ENCODE measurements at regions not wholly inside any gene's neighbourhood (a gene's known extent, or its start where the extent isn't known, plus 50 kb on each side); places are given as distances from the start of the nearest gene placed in this dataset.

DNA sequence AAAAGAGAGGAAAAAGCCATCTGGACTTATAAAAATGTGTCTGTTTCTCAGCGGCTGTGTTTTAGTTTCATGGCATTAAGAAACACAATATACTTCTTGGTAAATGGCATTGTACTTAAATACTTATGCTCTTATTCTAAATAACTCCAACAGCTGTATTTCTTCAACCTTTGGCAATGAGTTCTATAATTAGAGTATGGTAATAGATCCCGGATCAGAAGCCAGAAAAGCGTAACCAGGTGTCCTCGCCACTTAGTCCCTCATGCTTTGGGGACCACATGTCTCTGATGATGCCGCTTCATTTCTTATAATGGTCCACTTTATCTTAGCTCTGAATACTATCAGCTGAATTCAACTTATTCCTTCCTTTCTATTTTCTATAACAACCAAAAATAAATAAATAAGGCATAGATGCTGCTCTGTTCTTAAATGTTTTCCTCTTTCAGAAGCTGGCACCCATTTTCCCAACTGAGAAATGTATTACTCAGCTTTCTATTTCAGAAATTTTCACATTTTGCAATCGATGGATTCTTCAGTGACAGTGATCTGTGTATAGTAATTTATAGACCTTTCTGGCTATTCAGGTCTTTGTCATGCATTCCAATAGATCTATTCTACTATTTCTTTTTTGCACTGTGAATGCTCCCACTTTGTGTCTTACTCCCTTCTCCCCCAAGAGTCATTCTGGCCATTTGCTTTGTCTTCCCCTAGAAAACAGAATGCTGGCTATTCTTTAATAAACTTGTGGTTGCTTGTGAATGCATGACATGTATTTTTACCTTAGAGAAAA lies 87.6 kb upstream of the KBTBD8 start:
- DNase-seq (ENCODE audit: low read depth) = no peak
- TF ChIP-seq, protein P1, sequence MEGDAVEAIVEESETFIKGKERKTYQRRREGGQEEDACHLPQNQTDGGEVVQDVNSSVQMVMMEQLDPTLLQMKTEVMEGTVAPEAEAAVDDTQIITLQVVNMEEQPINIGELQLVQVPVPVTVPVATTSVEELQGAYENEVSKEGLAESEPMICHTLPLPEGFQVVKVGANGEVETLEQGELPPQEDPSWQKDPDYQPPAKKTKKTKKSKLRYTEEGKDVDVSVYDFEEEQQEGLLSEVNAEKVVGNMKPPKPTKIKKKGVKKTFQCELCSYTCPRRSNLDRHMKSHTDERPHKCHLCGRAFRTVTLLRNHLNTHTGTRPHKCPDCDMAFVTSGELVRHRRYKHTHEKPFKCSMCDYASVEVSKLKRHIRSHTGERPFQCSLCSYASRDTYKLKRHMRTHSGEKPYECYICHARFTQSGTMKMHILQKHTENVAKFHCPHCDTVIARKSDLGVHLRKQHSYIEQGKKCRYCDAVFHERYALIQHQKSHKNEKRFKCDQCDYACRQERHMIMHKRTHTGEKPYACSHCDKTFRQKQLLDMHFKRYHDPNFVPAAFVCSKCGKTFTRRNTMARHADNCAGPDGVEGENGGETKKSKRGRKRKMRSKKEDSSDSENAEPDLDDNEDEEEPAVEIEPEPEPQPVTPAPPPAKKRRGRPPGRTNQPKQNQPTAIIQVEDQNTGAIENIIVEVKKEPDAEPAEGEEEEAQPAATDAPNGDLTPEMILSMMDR (conservative IDR thresholded peaks at IDR 0.05; ENCODE audit: low read length) = no peak
- no peak overlapping the region for H3K4me3 ChIP-seq (ENCODE audit: low read length)

DNA sequence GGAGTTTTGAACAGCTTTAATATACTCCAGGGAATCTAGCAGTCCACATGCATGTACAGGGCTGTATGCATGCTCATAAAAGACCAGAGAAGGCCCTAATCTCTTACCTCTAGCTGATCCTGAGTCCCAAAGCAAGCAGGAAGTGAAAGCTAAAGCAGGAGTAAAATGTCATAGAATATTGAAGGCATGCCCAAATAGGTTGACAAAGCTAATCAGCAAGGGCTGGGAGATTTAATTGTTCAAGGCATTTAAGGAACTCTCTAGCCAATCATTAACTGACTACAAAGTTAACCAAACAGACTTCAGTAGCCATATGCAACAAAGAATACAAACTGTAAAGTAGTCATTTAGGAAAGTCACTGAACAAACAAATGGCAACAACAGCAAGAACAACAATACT lies 85.8 kb upstream of the KBTBD8 start:
- TF ChIP-seq, protein P1 (conservative IDR thresholded peaks at IDR 0.05; ENCODE audit: low read length) = no peak
- no peak overlapping the region for H3K4me3 ChIP-seq (ENCODE audit: low read length)
- DNase-seq (ENCODE audit: low read depth) = no peak

DNA sequence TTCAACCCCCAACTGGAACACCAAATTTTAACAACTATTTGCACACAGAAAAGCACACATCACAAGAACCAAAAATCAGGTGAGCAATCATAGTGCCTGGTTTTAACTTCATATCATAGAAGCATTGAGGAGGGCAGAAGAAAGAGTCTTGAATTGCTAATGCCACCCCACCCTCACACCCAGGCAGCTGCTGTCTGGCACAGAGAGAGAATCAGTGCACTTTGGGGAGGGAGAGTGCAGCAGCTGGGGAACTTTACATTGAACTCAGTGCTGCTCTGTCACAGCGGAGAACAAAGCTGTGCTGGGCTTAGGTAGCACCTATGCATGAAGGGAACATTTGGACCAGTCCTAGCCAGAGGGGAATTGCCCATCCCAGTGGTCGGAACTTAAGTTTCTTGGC lies 76.0 kb upstream of the KBTBD8 start:
- DNase-seq (ENCODE audit: low read depth) = no peak
- H3K4me3 ChIP-seq (ENCODE audit: low read length) = no peak overlapping the region
- TF ChIP-seq, protein P1 (conservative IDR thresholded peaks at IDR 0.05; ENCODE audit: low read length) = no peak

DNA sequence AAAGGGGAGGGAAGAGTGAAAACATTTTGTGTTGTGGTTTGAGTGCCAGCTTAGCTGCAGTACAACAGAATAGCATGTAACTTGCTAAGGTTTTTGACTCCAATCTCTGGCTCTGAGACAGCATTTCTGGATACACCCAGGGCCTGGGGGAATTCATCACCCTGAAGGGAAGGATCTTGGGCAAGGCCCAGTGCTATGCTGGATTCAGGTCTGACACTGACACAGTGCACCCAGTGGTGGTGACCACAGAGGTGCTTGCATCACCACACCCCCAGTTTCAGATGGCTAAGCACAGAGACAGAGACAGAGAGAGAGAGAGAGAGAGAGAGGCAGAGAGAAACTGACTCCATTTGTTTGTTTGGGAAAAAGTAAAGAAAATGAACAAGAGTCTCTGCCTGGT lies 74.1 kb upstream of the KBTBD8 start:
- TF ChIP-seq, protein P1 (conservative IDR thresholded peaks at IDR 0.05; ENCODE audit: low read length) = no peak
- no peak overlapping the region for H3K4me3 ChIP-seq (ENCODE audit: low read length)
- DNase-seq (ENCODE audit: low read depth) = no peak

DNA sequence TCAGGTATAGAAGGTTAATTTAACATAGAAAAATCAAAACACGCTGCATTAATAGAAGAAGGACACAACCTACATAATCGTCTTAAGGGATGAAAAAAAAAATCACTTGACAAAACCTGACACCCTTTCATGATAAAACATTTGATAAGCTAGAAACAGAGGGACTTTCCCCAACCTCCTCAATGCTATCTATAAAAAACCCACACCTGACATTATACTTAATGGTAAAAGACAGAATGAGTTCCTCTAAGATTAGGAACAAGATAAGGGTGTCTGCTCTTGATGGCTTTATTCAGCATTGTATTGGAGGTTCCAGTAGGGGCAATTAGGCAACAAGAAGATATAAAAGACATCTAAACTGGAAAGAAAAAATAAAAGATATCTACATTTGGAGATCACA lies 69.9 kb upstream of the KBTBD8 start:
- TF ChIP-seq, protein P1 (conservative IDR thresholded peaks at IDR 0.05; ENCODE audit: low read length) = no peak
- no peak overlapping the region for H3K4me3 ChIP-seq (ENCODE audit: low read length)
- no peak for DNase-seq (ENCODE audit: low read depth)

DNA sequence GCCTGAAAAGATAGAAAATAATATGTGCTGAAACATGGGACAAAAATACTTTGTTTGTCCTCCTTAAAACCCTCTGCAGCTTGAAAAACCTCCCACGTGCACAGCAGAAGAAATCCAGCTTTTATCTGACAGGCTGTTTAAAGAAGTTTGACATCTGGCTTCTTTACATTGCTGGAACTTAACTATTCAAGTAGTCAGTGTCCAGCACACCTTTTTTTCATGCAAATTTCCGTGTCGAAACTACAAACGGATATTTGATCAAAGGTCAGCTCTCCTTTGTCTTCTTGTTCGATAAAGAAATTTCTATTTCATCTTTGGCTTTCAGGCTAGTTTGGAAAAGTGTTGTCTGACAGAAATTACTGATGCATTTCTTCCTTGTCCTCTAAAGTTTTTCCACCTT lies 66.8 kb upstream of the KBTBD8 start:
- TF ChIP-seq, protein P1 (conservative IDR thresholded peaks at IDR 0.05; ENCODE audit: low read length) = no peak
- H3K4me3 ChIP-seq (ENCODE audit: low read length) = no peak overlapping the region
- DNase-seq (ENCODE audit: low read depth) = no peak

DNA sequence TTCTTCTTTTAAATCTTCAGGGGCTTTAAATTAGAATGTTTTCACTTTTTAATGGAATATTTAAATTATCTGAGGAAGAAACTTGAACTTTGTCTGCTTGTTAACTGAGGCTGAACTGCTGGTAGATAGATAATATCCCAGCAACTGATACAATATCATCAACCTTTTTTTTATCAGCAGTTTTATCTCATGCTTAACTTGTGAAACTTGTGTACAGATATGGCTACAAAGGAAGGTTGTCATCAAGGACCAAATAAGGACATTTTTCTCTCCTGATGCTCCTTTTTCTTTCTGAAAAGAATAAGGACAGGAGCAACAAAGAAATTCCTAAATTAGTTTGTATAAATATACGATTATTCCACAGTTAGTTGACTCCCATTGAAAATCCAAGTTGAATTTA lies 66.4 kb upstream of the KBTBD8 start:
- no peak for DNase-seq (ENCODE audit: low read depth)
- no peak overlapping the region for H3K4me3 ChIP-seq (ENCODE audit: low read length)
- TF ChIP-seq, protein P1 (conservative IDR thresholded peaks at IDR 0.05; ENCODE audit: low read length) = no peak
